PFSK-1 (cell line): ENCODE measurements at regions not wholly inside any gene's neighbourhood (a gene's known extent, or its start where the extent isn't known, plus 50 kb on each side); places are given as distances from the start of the nearest gene placed in this dataset.

Experiments
- POLR2AphosphoS5 ChIP-seq: IDR thresholded peaks from 2 replicates; pipeline ENCODE4 v1.6.1; 2012; ENCODE audit warnings: low read depth, mild to moderate bottlenecking, control low read depth, low read length, moderate library complexity
- REST ChIP-seq, 2 experiments: IDR thresholded peaks; 2 replicates each; pipeline versions ENCODE4 v1.6.1 to v1.8.0; 2011 to 2012; ENCODE audit warnings: low read depth in 2 of 2, low read length in 2 of 2, control low read depth in 1 of 2, inconsistent platforms in 1 of 2, mild to moderate bottlenecking in 1 of 2, moderate library complexity in 1 of 2; ENCODE audit not compliant: insufficient read depth in 1 of 2
- SIN3A ChIP-seq: IDR thresholded peaks from 2 replicates; pipeline ENCODE4 v1.6.1; 2012; ENCODE audit warnings: mild to moderate bottlenecking, low read length, moderate library complexity, borderline replicate concordance; ENCODE audit not compliant: insufficient read depth
- TAF1 ChIP-seq: IDR thresholded peaks from 2 replicates; pipeline ENCODE4 v1.6.1; 2012; ENCODE audit warnings: low read length, control low read depth, borderline replicate concordance; ENCODE audit not compliant: insufficient read depth

DNA sequence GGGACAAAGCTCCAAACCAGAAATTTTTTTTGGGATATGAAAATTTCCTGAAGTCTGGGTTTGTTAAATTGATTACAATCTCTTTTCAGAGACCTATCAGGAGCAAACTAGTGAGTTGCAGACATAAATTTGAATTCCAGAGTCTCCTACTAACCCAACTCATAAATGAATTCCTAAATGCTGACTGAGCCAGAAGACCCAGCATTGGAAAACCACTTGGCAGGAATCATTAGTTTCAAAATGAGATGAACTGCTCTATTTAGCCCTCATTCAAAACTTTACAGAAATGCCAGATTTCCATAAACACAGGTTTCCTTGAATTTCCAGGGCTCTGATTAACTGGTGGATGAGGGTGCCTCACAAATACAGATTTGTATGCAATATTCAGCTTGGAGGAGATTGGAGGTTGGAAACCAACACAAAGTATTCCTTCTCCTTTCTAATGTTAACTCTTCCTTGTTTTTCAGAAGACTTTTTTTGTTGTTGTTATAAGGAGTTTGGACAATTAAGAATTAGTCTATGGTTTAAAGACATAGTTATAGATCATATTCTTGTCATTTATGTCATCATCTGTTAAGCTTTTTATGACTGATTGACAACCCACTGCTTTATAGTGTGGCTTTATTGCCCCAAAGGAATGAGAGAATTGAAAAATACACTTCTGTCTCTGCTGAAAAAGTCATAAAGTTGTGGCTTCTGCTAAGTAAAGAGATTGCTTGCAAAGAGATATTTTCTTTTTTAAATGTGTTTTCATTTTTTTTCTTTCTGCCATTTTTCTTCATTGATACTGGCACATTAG is 222.8 kb downstream of the HLX start:
- TF ChIP-seq REST (IDR thresholded peaks at IDR 0.05; ENCODE audit: insufficient read depth in 1 of 2, low read depth in 2 of 2, low read length in 2 of 2): no peak
- no peak for TF ChIP-seq TAF1
- no peak for TF ChIP-seq SIN3A
- no peak for TF ChIP-seq POLR2AphosphoS5
